Gastroesophageal sphincter (tissue), 3 donors: ENCODE measurements at regions not wholly inside any gene's neighbourhood (a gene's known extent, or its start where the extent isn't known, plus 50 kb on each side); places are given as distances from the start of the nearest gene placed in this dataset.

Source experiments
- EP300 ChIP-seq: sonication (generic); formaldehyde crosslinking; IDR thresholded peaks from one replicate; pipeline ENCODE4 v1.6.1; 2017; ENCODE audit warnings: antibody characterized with exemption, mild to moderate bottlenecking
- TF ChIP-seq, protein P1 (sequence below), 4 experiments: fragments of 200-600 bp in 2 of 4; fragments of 450-650 bp in 2 of 4; sonication (generic) in 1 of 4; IDR thresholded peaks; one replicate each; pipeline ENCODE4 v1.5.1; 2017 to 2019; ENCODE audit warnings: antibody characterized with exemption in 4 of 4, mild to moderate bottlenecking in 2 of 4, moderate library complexity in 2 of 4

DNA sequence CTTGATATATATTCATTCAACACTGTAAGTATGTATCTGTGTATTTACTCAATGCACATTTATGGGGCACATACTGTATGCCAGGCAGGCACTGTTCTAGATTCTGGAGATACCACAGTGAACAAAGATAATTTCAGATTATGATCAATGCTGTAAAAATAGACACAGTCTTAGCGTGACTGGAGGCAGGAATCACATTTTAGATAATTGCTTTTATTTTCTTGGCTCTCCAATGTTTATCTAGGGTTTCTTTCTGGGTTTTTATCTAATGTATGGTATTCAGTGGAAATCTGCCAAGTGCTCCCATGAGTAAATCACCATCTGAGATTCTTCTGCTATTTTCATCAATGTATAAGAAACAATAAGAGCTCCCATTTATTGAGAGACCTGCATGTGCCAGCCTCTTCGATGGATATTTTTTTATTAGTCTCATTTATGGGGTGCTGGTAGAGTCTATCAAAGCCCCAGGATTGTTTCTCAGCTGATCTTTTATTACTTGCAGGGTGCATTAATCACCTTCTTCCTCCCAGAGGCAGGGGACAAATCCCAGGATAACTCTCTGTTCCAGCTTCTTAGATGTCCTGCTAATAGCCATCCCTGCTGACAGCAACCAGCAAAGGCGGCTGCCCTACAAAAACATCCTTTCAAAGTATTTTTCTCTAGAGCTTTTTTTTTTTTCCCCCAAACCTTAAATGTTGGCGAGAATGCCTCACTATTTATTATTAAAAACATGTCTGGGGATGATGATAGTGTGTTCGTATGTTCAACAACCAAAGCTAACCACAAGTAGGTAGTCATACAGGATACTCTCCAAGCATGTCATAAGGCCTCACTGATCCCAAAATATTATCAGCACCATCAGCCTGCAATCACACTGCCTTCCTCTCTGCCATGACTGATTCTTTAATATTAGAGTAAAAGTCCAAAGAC, 331.0 kb upstream of the RASGRP1 start:
- no peak for TF ChIP-seq EP300
- TF ChIP-seq, protein P1, sequence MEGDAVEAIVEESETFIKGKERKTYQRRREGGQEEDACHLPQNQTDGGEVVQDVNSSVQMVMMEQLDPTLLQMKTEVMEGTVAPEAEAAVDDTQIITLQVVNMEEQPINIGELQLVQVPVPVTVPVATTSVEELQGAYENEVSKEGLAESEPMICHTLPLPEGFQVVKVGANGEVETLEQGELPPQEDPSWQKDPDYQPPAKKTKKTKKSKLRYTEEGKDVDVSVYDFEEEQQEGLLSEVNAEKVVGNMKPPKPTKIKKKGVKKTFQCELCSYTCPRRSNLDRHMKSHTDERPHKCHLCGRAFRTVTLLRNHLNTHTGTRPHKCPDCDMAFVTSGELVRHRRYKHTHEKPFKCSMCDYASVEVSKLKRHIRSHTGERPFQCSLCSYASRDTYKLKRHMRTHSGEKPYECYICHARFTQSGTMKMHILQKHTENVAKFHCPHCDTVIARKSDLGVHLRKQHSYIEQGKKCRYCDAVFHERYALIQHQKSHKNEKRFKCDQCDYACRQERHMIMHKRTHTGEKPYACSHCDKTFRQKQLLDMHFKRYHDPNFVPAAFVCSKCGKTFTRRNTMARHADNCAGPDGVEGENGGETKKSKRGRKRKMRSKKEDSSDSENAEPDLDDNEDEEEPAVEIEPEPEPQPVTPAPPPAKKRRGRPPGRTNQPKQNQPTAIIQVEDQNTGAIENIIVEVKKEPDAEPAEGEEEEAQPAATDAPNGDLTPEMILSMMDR (IDR thresholded peaks at IDR 0.05) = no peak
